GM19240 (cell line): ENCODE measurements at regions not wholly inside any gene's neighbourhood (a gene's known extent, or its start where the extent isn't known, plus 50 kb on each side); places are given as distances from the start of the nearest gene placed in this dataset.

Source experiments
- DNase-seq: peaks from one replicate; pipeline ENCODE4 v3.0.0; 2011; ENCODE audit warnings: low spot score; ENCODE audit not compliant: insufficient read length

DNA sequence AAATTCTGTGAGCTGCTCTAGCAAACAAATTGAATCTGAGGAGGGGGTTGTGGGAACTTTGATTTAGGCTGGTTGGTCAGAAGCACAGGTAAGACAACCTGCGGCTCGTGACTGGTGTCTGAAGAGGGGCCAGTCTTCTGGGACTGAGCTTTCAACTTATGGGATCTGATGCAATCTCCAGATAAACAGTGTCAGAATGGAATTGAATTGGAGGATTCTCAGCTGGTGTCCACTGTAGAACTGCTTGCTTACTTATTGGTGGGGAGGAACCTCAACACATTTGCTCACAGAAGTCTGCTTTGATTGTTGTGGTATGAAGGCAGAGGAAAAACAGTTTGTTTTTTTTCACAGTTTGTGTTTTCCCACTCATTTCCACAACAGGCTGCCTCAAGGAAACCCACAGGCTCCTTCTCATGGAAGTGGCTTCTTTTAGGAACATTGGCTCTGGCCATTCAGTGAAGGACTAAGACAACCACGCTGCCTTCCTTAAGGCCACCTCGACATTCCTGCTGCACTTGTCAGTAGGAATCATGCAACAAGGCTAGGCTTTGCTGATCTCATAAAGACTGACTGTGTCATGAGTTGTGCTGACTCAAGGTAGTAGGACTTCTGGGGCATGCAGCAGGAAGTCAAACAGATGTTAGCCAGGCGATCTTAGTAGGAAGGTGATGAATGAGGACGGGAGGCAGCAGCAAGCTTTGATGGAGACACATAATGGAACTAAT lies 104.7 kb downstream of the TSN start:
- DNase-seq = no peak

DNA sequence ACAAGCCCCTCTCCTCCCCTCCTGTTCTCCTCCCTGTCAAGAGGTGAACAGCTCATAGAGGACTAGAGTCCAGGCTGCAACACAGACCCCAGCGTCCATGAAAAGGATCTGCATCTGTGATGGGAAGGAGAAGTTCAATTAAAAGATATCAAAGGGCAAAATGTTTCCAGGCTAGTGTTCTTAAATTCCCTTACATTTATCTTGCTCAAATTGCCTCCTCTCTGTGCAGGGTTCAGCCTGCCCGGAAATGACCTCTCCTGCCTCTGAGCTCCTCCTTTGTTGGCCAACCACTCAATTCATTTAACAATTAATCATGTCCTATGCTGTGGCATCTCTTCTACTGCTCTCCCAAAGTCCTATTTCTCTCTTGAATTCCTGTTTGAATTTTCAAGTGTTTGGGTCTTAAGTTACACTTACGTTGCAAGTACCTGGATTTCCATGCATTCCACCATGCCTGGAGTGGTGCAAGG lies 105.3 kb downstream of the TSN start:
- no peak for DNase-seq

DNA sequence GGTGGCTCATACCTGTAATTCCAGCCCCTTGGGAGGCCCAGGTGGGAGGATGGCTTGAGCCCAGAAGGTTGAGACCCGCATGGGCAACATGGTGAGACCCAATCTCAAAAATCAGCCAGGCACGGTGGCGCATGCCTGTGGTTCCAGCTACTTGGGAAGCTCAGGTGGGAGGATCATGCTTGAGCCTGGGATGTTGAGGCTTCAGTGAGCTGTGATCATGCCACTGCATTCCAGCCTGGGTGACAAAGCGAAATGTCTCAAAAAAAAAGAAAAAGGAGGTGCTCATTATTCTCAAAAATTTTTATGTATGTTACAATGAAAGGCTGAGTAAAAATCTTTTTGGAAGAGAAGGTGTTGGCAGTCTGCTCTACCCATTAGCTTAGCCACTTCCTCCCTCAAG lies 106.8 kb downstream of the TSN start:
- DNase-seq = no peak

DNA sequence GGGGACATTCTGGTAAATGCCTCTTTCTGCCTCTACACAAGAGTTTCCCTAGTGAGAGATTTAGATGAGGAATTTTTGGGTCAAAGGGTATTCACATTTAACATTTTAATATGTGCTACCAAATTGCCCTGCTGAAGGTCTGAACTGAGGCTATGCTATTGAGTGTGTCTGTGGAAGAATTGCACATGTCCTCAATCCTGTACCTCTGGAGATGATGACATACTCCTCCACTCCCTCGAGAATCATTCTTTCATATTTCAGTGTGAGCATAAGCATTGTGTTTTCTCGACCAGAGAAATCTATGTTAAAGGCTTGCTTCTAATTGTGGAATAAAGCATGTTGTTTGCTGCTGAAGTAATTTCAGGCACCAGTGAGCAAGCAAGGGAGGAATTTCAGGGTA lies 110.5 kb downstream of the TSN start:
- DNase-seq = no peak

DNA sequence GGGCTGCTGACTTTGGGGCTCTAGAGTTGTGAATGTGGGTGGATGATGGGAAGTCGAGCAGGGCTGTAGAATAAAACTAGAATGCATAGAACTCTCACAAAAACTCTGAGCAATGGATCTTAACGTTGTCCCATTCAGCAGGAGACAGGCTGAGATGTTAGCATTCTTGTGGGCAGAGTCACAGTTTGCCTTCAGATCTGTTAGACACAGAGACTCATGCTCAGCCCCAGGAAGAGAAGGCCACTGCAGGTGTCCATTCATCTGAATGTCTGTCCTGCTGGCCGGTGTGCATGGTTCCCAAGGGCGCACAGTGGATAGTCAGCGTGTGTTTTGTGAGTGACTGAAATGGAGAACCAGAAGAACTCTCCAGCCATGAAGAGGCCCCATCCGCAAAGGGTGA lies 111.3 kb downstream of the TSN start:
- no peak for DNase-seq

DNA sequence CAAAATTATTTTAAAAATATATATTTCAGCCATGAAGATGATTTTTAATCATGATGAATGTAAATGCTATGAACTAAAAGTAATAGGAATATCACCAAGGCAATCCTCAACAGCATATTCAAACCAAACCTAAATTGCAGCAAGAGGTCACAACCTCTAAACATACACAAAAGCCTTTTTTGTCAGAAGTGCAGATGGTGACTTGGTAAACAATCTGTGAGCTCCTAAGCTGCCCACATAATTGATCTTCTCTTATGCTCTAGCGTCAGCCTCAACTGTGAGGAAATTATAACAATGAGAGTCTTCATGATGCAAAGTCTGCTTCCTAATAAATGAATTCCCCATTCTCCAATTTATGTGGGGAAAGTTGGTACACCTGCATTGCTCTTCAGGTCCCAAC lies 113.2 kb downstream of the TSN start:
- DNase-seq = no peak

DNA sequence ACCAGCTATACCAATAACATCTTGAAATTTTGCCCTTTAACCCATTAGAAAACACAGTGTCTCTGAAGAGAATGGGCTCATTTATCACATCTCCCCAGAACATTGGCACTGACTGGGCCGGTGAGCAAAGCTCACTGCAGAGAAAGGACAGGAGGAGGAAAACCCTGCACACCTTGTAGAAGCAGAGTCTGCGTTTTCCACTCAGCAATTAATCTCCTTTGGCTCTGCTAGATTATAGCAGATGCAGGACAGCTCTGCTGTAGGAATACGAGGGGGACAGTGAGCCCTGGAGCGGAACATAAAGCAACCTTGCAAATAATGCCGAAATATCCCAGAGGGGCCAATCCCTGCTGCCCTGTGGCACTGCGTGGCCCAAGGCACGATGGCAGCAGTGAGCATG lies 113.9 kb downstream of the TSN start:
- DNase-seq = no peak

DNA sequence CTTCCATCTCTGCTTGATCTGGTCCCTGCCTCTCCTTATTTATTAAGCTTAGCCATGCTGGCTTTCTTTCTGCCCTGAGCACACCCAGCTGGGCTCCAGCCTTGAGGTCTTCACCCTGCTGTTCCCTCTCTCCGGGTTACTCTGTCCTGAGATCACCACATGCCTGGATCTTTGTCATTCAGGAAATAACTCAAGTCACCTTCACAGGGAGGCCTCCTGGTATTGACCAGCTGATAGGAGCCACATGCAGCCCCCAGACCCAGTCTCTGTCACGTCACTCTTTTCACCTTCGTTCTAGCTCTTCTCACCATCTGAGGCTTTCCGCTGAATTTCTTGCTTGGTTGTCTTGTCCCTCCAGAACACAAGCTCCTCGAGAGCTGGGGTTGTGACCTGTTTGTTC lies 114.4 kb downstream of the TSN start:
- no peak for DNase-seq

DNA sequence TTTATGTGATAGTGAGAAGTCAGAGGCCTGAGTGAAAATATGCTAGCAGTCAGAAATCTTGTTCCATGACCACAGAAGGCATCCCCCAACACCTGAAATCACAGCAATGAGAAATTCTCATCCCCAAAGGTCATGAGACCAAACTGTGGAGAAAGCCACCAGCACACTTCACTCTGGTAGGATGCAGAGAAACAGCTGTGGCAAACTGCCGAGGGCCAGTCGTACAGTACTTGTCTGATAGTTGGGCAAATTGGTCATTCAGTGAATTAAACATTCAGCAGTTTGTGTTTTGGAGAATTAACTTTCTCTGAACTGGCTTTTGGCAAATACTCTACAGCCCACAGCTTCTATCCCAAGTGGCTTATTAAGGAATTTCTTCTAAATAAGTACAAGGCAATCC lies 117.2 kb downstream of the TSN start:
- no peak for DNase-seq

DNA sequence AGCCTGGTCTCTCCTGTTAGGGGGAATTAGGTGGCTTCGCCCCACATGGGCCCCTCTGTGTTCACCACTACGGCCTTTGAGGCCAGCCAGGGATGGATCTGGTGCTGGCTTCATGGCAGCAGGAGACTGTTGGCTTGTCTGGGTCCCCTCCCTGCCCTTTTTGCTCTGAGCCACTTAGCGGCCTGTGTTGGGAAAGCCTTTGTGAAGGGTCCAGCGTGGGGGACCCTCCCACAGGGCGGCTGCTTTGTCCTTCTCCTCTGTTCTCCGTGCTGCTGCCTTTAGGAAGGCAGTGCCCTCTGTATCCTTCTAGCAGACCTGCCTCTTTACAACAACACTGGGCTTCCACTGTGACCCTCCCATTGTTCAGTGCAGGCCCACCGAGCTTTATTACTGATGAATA lies 118.4 kb downstream of the TSN start:
- DNase-seq = no peak

DNA sequence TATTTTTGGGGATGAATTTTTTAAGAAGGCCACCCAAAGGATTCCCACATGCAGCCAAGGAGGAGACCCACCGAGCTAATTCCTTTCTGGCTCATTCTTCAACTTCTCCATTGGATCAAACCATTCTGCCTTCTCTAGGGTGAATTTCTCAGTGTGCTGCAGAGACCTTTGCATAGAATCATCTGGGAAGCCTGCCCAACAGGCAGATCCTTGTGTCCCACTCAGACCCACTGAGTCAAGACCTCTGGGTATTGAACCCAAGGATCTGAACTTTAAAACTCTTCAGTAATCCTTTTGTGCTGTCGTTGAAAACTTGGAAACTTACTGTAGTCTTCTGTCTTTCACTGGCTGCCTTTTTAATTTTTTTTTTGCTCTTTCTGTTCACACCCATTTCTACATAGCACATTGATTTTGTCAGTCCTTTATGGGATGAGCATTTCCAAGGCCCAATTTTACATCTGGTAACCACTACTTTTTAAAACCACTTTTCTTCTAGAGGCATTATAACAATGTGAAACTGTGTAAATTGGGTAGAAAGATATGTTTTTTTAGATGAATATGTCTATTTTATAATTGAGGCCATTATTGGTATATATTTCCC lies 120.2 kb downstream of the TSN start:
- DNase-seq = no peak

DNA sequence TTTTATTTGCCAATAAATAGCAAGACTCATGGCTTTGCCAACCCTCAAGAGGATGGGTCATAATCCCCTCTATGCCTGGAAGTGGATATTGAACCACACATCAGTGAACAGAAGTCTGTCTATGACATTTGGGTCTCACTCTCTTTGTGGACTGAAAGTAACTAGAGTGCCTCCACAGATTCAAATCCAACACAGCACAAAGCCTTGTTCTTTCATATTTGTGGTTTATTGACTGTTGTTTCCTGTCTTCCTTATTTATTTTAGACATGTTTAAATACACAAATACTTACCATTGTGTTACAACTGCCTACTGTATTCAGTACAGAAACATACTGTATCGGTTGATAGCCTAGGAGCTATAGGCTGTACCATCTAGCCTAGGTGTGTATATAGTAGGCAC lies 121.9 kb downstream of the TSN start:
- no peak for DNase-seq

DNA sequence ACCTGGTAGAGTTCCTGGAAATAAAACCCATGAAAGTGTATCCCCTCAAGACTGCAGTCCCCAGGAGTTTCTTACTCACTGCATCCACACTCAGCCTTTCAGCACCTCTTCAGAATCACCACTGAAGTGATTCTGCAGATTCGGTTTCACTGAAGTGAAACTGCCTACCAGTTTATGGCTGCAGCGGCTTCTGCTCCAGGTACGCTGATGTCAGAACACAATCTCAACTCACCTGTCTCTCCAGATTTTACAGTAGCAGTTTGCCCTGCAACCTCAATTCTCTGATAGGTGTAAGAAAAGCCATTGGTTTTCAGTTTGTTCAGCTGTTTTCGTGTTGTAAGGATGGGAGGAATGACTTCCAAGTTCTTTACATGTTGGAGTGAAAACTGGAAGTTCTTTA lies 124.8 kb downstream of the TSN start:
- DNase-seq = no peak

DNA sequence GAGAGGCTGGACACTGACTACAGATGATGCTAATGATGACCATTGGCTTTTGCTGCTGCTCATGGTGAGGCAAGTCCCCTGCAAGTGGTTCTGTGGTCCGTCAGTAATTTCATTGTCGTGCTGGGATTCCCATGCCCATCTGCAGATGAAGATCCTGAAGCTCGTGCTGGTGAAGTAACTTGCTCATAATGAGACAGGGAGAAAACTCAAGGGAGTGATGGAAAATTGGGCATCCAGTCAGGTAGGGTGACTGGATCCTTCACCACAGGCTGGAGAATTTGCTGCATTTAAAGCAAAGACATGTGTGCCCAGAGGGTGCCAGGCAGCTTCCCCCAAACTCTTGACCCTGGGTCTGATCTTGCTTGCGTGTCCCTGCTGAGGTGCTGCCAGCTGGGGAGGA lies 125.6 kb downstream of the TSN start:
- DNase-seq = no peak

DNA sequence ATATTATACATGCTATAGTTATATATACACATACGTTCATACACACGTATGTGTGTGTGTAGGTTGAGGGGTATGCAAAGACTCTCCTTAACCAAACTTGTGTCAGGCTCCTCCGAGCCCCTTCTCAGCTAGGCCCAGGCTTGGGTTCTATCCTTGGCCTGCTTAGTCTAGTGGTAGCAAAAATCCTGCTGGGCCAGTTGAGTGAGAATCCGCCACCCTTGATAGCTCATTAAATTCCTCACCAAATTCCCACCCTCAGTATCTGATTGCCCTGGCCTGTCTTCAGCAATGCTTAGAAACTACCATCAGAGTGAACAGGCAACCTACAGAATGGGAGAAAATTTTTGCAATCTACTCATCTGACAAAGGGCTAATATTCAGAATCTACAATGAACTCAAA lies 126.5 kb downstream of the TSN start:
- no peak for DNase-seq

DNA sequence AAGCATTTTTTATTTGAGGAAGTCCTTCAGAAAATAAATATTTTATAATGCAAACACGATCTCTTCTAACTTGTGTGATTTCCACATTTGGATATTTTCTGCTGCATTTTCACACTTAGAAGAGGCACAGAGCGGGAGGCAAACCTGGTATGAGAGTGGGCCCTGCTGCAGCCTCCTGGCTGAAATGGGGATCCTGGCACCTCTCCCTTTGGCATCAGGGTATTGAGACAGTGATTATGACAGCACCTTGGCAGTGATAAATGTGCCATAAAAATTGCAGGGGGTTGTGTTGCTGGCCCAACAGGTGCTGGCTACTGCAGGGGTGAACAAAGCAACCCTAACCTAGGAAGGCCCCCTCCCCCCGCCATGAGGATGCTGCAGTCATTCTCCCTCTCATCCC lies 128.6 kb downstream of the TSN start:
- no peak for DNase-seq

DNA sequence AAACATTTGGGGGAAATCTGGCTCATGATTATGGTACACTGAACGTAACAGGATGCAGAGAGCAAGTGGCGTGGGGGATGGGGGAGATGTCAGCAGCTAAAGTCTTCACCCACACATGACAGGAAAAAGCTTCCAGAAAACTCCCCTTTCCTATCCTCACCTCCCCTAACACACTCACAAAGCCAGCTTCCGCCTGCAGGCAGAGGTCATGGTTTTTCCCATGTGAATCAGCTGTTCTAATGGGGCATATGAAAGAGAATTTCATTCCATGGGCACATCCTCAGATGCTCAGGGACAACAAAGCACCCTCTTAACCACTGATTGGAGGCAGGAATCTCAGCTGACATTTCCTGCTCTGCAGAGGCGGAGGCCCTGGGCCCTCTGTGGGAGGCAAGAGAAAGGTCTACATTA lies 129.1 kb downstream of the TSN start:
- DNase-seq = no peak

DNA sequence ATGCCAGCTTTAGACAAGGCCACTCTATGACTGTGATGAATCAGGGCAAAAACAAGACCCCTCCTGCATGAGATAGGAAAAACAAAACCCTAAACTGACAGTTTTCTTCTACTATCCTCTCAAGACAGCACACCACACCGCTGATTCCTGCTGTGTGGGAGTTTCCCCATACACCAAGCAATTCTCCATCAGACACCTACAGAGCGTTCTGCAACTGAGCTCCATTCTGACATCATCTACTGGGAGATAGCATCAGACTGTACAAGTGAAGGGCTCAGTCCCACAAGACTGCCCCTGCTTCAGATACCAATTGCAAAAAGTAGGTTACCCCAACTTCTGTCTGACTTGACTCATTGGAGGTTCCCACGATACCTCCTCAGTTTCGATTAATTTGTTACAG lies 130.6 kb downstream of the TSN start:
- no peak for DNase-seq

DNA sequence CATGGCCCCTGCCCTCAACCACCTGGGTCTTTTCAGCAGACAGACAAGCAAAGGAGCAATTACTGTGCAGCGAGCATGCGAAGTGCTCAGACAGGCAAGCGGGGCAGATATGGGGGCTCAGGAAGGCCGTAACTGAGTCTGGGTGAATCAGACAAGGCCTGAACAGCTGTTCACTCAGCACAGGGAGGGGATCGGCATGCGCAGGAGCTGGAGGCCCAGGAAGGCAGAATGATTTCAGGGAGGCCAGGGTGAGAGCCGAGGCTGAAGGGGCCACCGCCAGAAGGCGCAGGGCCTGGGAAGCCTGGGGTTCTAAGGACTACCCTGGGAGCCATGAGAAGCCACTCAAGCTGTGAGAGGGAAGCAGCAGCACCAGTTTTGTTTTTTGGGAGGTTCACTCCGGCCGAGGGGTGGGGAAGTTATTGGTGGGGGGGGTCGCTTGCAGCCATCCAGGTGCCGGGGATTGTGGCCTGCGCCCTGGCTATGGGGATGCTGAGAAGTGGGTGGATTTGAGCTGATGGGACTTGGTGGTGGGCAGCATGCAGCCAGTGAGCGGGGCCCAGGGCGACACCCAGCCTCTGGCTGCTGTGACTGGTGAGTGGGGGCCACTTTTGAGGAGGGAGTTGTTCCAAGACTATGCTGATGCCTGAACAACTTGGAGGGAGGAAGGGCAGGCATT lies 132.2 kb downstream of the TSN start:
- no peak for DNase-seq

DNA sequence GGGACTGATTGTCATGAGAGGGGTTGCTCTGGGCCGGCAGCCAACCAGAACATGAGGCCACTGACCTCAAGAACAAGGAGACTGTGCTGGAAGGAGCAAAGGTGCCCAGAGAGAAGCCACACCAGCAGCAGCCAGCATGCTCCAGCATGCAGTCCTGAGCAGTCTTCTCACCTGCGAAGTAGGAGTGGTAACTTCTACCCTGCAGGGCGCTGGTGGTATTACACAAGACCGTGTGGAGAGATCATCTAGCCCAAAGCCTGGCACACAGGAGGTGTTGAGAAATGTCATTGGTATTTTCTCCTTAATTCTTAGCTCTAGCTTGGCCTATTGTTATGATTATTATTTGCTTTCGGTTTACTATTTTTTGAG lies 132.7 kb downstream of the TSN start:
- DNase-seq = no peak

DNA sequence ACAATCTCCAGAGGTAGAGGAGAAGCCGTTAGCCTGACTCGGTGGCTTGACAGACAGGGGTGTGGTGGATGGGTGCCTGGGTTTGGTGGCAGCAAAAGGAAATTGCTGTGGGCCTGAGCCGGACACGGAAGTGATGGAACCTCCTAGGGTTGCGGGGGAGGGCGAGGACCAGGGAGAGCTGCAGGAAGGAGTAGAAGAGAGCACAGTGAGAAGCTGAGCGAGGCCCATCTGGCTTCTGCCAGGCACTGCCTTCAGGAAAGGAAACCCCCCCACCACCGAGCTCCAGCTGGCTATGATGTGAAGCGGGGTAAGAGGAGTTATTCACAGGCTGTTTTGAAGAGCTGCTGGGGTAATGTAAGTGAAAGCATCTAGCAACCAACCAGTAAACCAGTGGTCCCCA lies 134.6 kb downstream of the TSN start:
- DNase-seq = no peak

DNA sequence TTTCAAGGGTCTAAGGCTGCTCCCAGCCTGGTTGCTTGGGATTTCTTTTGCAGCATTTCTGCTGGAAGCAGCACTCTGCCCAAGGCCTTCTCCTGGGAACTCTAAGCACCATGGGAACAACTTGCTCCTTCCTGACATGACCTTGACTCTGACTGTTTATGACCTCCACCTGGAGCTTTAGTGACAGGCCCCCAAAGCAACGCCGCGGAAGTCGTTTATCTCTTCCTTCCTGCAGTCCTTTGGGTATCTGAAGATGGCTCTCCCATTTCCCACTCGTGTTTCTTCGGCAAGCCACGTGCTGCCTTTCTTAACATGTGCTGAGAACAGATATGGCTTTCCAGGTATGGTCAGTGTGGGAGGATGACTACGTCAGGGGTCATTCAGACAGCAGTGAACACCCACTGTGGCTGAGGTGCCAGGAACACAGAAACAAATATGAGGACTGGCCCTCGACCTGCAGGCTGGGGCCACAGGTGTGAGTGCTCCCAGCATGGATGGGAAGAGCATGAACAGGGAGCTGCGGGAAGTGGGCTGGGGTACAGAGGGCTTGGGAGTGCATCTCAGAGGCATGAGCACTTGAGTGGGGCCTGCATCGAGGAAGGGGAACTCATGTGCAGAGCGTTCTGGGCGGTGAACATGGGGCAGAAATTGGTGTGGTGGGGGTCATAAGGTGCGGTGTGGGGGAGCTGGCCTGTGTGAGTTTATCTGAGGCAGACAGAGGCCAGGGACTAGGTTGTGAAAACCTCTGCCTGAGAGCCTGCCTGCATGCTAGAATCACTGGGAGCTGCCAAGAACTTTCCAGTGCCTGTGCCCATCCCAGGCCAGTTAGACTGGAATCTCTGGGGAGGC lies 140.5 kb downstream of the TSN start:
- DNase-seq = no peak
